Parathyroid adenoma (tissue), 2 donors: ENCODE measurements at regions not wholly inside any gene's neighbourhood (a gene's known extent, or its start where the extent isn't known, plus 50 kb on each side); places are given as distances from the start of the nearest gene placed in this dataset.

ENCODE experiments used
- H2AFZ ChIP-seq: fragments of 300-600 bp; sonication (generic); one replicate; pipeline ENCODE4 v1.7.0; 2017; ENCODE audit warnings: antibody characterized with exemption, mild to moderate bottlenecking
- H3K27ac ChIP-seq: fragments of 300-600 bp; sonication (generic); one replicate; pipeline ENCODE4 v1.7.0; 2017
- H3K27me3 ChIP-seq: fragments of 300-600 bp; sonication (generic); one replicate; pipeline ENCODE4 v1.7.0; 2017; ENCODE audit warnings: low read length; ENCODE audit not compliant: control insufficient read depth, insufficient read depth
- H3K36me3 ChIP-seq: fragments of 300-600 bp; sonication (generic); one replicate; pipeline ENCODE4 v1.7.0; 2017; ENCODE audit warnings: low read length; ENCODE audit not compliant: control insufficient read depth, insufficient read depth
- H3K4me1 ChIP-seq: fragments of 300-600 bp; sonication (generic); one replicate; pipeline ENCODE4 v1.7.0; 2017; ENCODE audit warnings: control low read depth
- H3K4me2 ChIP-seq: fragments of 300-600 bp; sonication (generic); one replicate; pipeline ENCODE4 v1.7.0; 2017; ENCODE audit warnings: low read length
- H3K4me3 ChIP-seq: fragments of 300-600 bp; sonication (generic); one replicate; pipeline ENCODE4 v1.7.0; 2017; ENCODE audit warnings: low read depth, low read length
- H3K79me2 ChIP-seq: fragments of 300-600 bp; sonication (generic); one replicate; pipeline ENCODE4 v1.7.0; 2017; ENCODE audit warnings: control low read depth
- H3K9ac ChIP-seq: fragments of 300-600 bp; sonication (generic); one replicate; pipeline ENCODE4 v1.7.0; 2017; ENCODE audit warnings: mild to moderate bottlenecking
- H3K9me3 ChIP-seq: fragments of 300-600 bp; sonication (generic); one replicate; pipeline ENCODE4 v1.7.0; 2017; ENCODE audit warnings: low read length; ENCODE audit not compliant: control insufficient read depth
- CTCF ChIP-seq: fragments of 300-600 bp; sonication (generic); IDR thresholded peaks from one replicate; pipeline ENCODE4 v1.7.0; 2017; ENCODE audit warnings: antibody characterized with exemption, mild to moderate bottlenecking
- donor health status: primary hyperparathyroidism.

- TF ChIP-seq CTCF = no peak
- Histone ChIP-seq H3K27me3 (no peaks in the 10 kb centered on the region), H3K4me3 (no peak overlapping the region), H3K79me2 (no peaks in the 10 kb centered on the region), H3K27ac (no peak overlapping the region), H2AFZ (no peak overlapping the region), H3K9me3 (no peaks in the 10 kb centered on the region), H3K9ac (no peak overlapping the region), H3K4me2 (no peak overlapping the region), H3K4me1 (no peaks in the 10 kb centered on the region), H3K36me3 (no peaks in the 10 kb centered on the region)
These were observed 1804.7 kb downstream of the STIM2 start for GRCh38 chr4:28665306-28665705.

GRCh38 chr4:28675582-28675981 lies 1814.9 kb downstream of the STIM2 start:
- H3K36me3 ChIP-seq = no peaks in the 10 kb centered on the region
- no peaks in the 10 kb centered on the region for H3K9me3 ChIP-seq
- no peak for TF ChIP-seq CTCF
- no peaks in the 10 kb centered on the region for H3K79me2 ChIP-seq
- H3K4me2 ChIP-seq = no peak overlapping the region
- no peaks in the 10 kb centered on the region for H3K4me1 ChIP-seq
- no peak overlapping the region for H3K9ac ChIP-seq
- H2AFZ ChIP-seq = no peak overlapping the region
- no peak overlapping the region for H3K27ac ChIP-seq
- H3K27me3 ChIP-seq = no peaks in the 10 kb centered on the region
- no peak overlapping the region for H3K4me3 ChIP-seq

- Histone ChIP-seq H3K79me2 (no peaks in the 10 kb centered on the region), H3K4me2 (no peak overlapping the region), H3K27ac (no peak overlapping the region), H3K9me3 (no peaks in the 10 kb centered on the region), H3K27me3 (no peaks in the 10 kb centered on the region), H3K9ac (no peak overlapping the region), H2AFZ (no peak overlapping the region), H3K4me3 (no peak overlapping the region), H3K36me3 (no peaks in the 10 kb centered on the region), H3K4me1 (no peaks in the 10 kb centered on the region)
- no peak for TF ChIP-seq CTCF
These were observed 1817.2 kb downstream of the STIM2 start for GRCh38 chr4:28677808-28678207.

- Histone ChIP-seq H3K9ac (no peak overlapping the region), H3K4me3 (no peak overlapping the region), H3K27me3 (no peaks in the 10 kb centered on the region), H3K79me2 (no peaks in the 10 kb centered on the region), H3K9me3 (no peaks in the 10 kb centered on the region), H3K27ac (no peak overlapping the region), H3K4me1 (no peaks in the 10 kb centered on the region), H2AFZ (no peak overlapping the region), H3K36me3 (no peaks in the 10 kb centered on the region), H3K4me2 (no peak overlapping the region)
- no peak for TF ChIP-seq CTCF
These were observed 1822.2 kb downstream of the STIM2 start for GRCh38 chr4:28682847-28683246.

- H2AFZ ChIP-seq = no peak overlapping the region
- H3K4me1 ChIP-seq = no peaks in the 10 kb centered on the region
- TF ChIP-seq CTCF = no peak
- H3K4me2 ChIP-seq = no peak overlapping the region
- no peaks in the 10 kb centered on the region for H3K9me3 ChIP-seq
- H3K27me3 ChIP-seq = no peaks in the 10 kb centered on the region
- H3K4me3 ChIP-seq = no peak overlapping the region
- no peaks in the 10 kb centered on the region for H3K79me2 ChIP-seq
- no peaks in the 10 kb centered on the region for H3K36me3 ChIP-seq
- no peak overlapping the region for H3K27ac ChIP-seq
- H3K9ac ChIP-seq = no peak overlapping the region
These were observed 1826.0 kb downstream of the STIM2 start for GRCh38 chr4:28686618-28687017.
